OCI-LY7 (cell line): ENCODE measurements at regions not wholly inside any gene's neighbourhood (a gene's known extent, or its start where the extent isn't known, plus 50 kb on each side); places are given as distances from the start of the nearest gene placed in this dataset.

Experiments
- BruUV-seq: library from RNA; stranded (reverse); fragments of 400-500 nt; replicated peaks from 2 replicates; lab custom pipeline; 2021; lab: Mats Ljungman, UMichigan
- CTCF ChIA-PET: fragments of 300-600 bp; sonication (Branson Sonifier 250); formaldehyde crosslinking; loops from one replicate; lab custom pipeline; 2022; ENCODE audit warnings: antibody characterized with exemption; ENCODE audit not compliant: unreplicated experiment; lab: Charles Lee
- POLR2A ChIA-PET: fragments of 300-600 bp; sonication (Branson Sonifier 250); formaldehyde crosslinking; loops from one replicate; lab custom pipeline; 2022; ENCODE audit warnings: antibody characterized with exemption; lab: Charles Lee
- DNase-seq: peaks from one replicate; pipeline ENCODE4 v3.0.0-alpha.2; 2015; ENCODE audit warnings: low spot score
- H2AFZ ChIP-seq: fragments of 200-600 bp; sonication (generic), shearing (Covaris generic); 2 replicates; pipeline ENCODE4 v1.6.1; 2014; ENCODE audit warnings: mild to moderate bottlenecking, antibody characterized with exemption, low read length, moderate library complexity
- H3K27ac ChIP-seq: fragments of 200-600 bp; sonication (generic); 2 replicates; pipeline ENCODE4 v1.5.1; 2014; ENCODE audit warnings: mixed run types, low read depth, mild to moderate bottlenecking, moderate library complexity, low read length, inconsistent platforms; ENCODE audit not compliant: poor library complexity, severe bottlenecking
- H3K36me3 ChIP-seq: fragments of 200-600 bp; sonication (generic); 2 replicates; pipeline ENCODE4 v1.6.1; 2014; ENCODE audit warnings: mild to moderate bottlenecking, antibody characterized with exemption, low read length, moderate library complexity, mixed read lengths; ENCODE audit not compliant: insufficient read depth
- H3K4me1 ChIP-seq: fragments of 200-600 bp; sonication (generic); 2 replicates; pipeline ENCODE4 v1.5.1; 2014; ENCODE audit warnings: mild to moderate bottlenecking, low read length; ENCODE audit not compliant: insufficient read depth, poor library complexity, severe bottlenecking
- H3K4me2 ChIP-seq: fragments of 200-600 bp; sonication (generic); 2 replicates; pipeline ENCODE4 v1.6.1; 2014; ENCODE audit warnings: mild to moderate bottlenecking, low read length
- H3K4me3 ChIP-seq: fragments of 200-600 bp; sonication (generic); 2 replicates; pipeline ENCODE4 v1.5.1; 2014; ENCODE audit warnings: mild to moderate bottlenecking, low read depth, low read length; ENCODE audit not compliant: poor library complexity, severe bottlenecking
- H3K79me2 ChIP-seq: fragments of 200-600 bp; sonication (generic); 2 replicates; pipeline ENCODE4 v1.6.1; 2016; ENCODE audit warnings: low read depth, mild to moderate bottlenecking, low read length, moderate library complexity, mixed read lengths; ENCODE audit not compliant: insufficient read depth
- H3K9me2 ChIP-seq: fragments of 200-600 bp; sonication (generic); 2 replicates; pipeline ENCODE4 v1.6.1; 2016; ENCODE audit warnings: mild to moderate bottlenecking, low read length, mixed read lengths; ENCODE audit not compliant: insufficient read depth
- H3K9me3 ChIP-seq: fragments of 200-600 bp; sonication (generic); 2 replicates; pipeline ENCODE4 v1.6.1; 2014; ENCODE audit warnings: mild to moderate bottlenecking, mixed run types, low read length, mixed read lengths
- H4K20me1 ChIP-seq: fragments of 200-600 bp; sonication (generic); 2 replicates; pipeline ENCODE4 v1.6.1; 2014; ENCODE audit warnings: mild to moderate bottlenecking, antibody characterized with exemption, low read length, moderate library complexity, mixed read lengths; ENCODE audit not compliant: insufficient read depth
- CTCF ChIP-seq: fragments of 200-600 bp; sonication (generic); conservative IDR thresholded peaks from 2 replicates; pipeline ENCODE4 v1.5.1; 2014; ENCODE audit warnings: mild to moderate bottlenecking, antibody characterized with exemption, low read length, moderate library complexity, mixed read lengths
- EZH2phosphoT487 ChIP-seq: fragments of 200-600 bp; sonication (generic); IDR thresholded peaks from 2 replicates; pipeline ENCODE4 v1.6.1; 2018; ENCODE audit warnings: low read depth, borderline replicate concordance, mild to moderate bottlenecking, mixed run types, antibody characterized with exemption, low read length, moderate library complexity, mixed read lengths
- intact Hi-C: fragments of 100-400 bp; cut with micrococcal nuclease; formaldehyde crosslinking; loops from one replicate; pipeline ENCODE4 v1.10.0; 2022; ENCODE audit not compliant: unreplicated experiment

GRCh38 chr20:6622041-6622440 lies 145.4 kb upstream of the BMP2 start:
- POLR2A ChIA-PET, result no interaction called here
- Histone ChIP-seq H3K9me2 (no peaks in the 10 kb centered on the region), H3K36me3 (no peaks in the 10 kb centered on the region), H2AFZ (no peak overlapping the region), H3K4me3 (no peak overlapping the region), H3K9me3 (no peaks in the 10 kb centered on the region), H4K20me1 (no peaks in the 10 kb centered on the region), H3K4me1 (no peaks in the 10 kb centered on the region), H3K4me2 (no peak overlapping the region), H3K27ac (no peak overlapping the region), H3K79me2 (no peaks in the 10 kb centered on the region)
- CTCF ChIA-PET, result no interaction called here
- TF ChIP-seq EZH2phosphoT487, result no peak
- no peak for TF ChIP-seq CTCF
- no TSS peak for BruUV-seq
- intact Hi-C loops, result loop anchor here (10.0 kb wide), 1 partner anchor 63 kb away; no protein-coding TSS in a partner anchor
- DNase-seq, result no peak

GRCh38 chr20:6618051-6618450 lies 149.4 kb upstream of the BMP2 start:
- ChIA-PET CTCF (interaction anchor here (0.6 kb wide), 1 partner anchor 120 kb away, joined by 3 read pairs; no protein-coding TSS in a partner anchor), POLR2A (interaction anchor here (1.8 kb wide), 1 partner anchor 10 kb away, joined by 10 read pairs; no protein-coding TSS in a partner anchor)
- no TSS peak for BruUV-seq
- Histone ChIP-seq H3K9me3 (no peaks in the 10 kb centered on the region), H3K27ac (no peak overlapping the region), H3K79me2 (no peaks in the 10 kb centered on the region), H3K4me1 (no peaks in the 10 kb centered on the region), H3K4me2 (no peak overlapping the region), H3K9me2 (no peaks in the 10 kb centered on the region), H2AFZ (no peak overlapping the region), H4K20me1 (no peaks in the 10 kb centered on the region), H3K36me3 (no peaks in the 10 kb centered on the region), H3K4me3 (no peak overlapping the region)
- TF ChIP-seq CTCF (no peak), EZH2phosphoT487 (no peak)
- intact Hi-C loops, result no loop called here
- DNase-seq, result no peak

- H3K4me1 ChIP-seq, result no peaks in the 10 kb centered on the region
- H3K27ac ChIP-seq, result no peak overlapping the region
- H3K4me3 ChIP-seq, result no peak overlapping the region
- no peak for DNase-seq
- no peak overlapping the region for H3K4me2 ChIP-seq
- no peaks in the 10 kb centered on the region for H3K79me2 ChIP-seq
- CTCF ChIA-PET, result no interaction called here
- intact Hi-C loops, result no loop called here
- H3K36me3 ChIP-seq, result no peaks in the 10 kb centered on the region
- POLR2A ChIA-PET, result no interaction called here
- no TSS peak for BruUV-seq
- H3K9me2 ChIP-seq, result no peaks in the 10 kb centered on the region
- H4K20me1 ChIP-seq, result no peaks in the 10 kb centered on the region
- TF ChIP-seq EZH2phosphoT487 (no peak), CTCF (no peak)
- no peak overlapping the region for H2AFZ ChIP-seq
- H3K9me3 ChIP-seq, result no peaks in the 10 kb centered on the region
Measured at GRCh38 chr20:6616421-6616820, 151.1 kb upstream of the BMP2 start.
